HK-2 (cell line): ENCODE measurements at regions not wholly inside any gene's neighbourhood (a gene's known extent, or its start where the extent isn't known, plus 50 kb on each side); places are given as distances from the start of the nearest gene placed in this dataset.
"Not testable (repeated sequence)": the region's sequence is repeated elsewhere in the genome, so short reads cannot be mapped to it uniquely, and the experiment has no call there.

Experiments
- DNase-seq: peaks from one replicate; pipeline ENCODE4 v3.0.0-alpha.2; 2018; ENCODE audit not compliant: unreplicated experiment

DNA sequence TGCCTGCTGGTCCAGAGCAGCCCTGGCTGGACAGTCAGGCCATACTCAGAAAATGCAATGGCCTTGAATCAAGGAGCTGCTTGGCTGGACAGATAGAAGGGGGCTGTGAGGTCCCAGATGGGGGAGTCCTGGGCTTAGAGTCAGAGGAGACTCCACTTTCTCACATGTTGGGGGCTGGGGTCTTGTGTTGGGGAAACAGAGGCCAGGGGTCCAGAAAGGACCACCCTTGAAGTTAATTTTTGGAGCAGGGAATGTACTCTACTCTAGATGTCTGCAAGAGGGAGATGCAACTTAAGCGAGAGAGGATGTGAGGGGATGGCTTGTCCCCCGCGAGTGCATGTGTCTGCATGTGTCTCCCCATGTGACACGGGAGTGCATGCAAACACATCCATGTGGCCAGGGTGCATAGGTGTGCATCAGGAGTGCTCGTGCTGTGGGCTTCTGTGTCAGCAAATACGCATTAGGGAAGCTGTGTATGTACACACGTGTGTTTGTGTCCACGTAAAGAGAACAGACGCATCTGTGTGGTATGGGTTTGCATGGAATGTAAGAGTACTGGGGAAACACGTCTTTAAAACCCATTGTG is 303.2 kb downstream of the MYCN start:
- DNase-seq: no peak

DNA sequence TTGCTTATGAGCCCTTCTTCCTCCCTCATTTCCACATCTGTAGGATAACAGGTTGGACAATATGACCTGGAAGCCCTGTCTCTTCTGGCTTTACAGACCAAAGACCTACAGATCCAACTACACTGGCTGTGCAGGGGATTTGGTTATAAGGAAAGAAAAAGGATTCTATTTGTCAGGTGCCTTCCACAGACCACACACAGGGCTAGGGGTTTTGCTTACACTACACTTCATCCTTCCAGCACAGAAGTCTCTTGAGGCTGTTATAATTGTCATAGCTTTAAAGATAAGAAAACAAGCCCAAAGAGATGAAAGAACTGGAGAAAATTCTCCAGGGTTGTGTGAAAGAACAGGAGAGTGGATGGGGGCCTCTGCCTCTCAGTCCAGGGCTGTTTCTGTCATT is 302.6 kb downstream of the MYCN start:
- no peak for DNase-seq

DNA sequence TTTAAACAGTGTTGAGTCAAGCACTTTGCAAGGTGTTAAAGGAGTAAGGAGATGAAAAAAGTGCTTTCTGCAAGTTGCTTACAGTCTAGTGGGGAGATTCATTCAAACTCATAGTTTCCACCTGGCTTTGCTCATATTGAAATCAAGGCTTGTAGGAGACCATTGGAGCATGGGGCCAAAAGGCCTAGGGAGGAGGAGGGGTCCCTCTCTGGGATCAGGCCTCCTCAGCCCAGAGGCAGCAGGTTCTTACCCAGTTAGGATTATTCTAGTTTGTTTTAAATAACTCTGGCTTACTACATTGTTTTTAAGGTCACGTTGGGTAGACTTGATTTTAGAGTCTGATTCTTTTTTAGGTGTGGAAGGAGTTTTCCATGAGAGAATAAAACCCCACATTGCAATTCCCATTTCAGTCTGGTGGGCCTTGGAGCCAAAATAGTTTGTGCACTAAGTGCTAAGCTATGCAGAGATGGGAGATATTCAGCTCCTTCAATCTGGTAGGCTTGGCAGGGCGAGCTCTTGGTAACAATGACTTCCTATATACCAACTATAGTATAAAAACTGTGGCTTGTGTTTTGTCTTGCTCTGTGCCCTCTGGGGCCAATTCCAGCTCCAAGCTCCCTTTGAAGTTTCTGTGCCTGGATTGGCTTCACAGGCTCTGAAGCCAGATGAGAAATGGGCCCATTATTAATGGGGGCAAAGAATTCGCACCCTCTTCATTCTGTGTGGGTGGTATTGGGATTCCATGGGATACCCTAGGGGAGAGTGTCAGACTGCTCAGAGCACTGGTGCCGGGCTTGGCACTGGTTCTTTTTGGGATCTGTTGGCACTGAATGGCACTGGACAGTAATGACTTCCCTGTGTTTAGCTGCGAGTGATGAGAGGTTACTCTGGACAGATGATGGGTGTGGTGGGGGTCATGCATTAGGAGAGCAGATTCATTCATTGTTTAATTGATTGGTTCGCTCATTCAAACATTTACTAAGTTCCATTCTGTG is 301.1 kb downstream of the MYCN start:
- no peak for DNase-seq

DNA sequence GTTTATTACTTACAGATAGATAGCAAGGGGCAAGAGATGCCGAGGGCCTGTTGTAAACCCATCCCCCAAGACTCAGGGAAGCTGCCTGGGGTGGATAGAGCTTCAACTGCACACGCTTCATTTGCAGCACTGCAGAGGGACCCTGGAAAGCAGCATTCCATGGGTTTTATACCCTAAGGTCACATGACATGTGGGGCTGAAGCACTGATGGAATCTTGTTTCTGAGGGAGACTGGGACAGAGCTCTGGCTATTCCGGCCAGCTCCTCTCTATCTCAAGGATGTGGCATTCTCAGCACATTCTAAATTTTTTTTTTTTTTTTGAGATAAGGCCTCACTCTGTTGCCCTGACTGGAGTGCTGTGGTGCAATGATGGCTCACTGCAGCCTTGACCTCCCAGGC is 300.1 kb downstream of the MYCN start:
- no peak for DNase-seq

DNA sequence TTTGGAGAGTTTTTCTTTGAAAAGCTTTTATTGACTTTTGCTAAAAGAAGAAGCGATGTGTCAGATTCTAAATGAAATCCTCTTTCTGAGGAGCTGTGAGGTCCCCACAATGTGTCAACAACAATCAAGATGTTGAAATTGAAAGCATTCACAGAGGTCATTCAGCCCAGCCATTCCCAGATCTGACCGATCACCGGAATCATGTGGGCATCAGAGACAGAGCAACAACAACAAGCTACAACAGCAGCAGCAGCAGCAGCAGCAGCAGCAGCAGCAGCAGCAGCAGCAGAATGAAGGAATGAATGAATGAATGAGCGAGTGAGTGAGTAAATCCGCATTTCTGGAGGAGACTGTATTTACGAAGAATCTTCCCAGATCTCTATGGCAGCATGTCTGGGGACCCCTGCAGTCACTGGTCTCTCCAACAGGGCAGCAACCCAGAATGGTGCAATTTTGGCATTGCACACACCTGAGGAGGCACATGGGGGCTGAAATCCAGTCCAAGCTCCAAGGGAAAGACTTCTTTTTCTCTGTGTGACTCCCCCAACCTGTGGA is 299.0 kb downstream of the MYCN start:
- DNase-seq: no peak

DNA sequence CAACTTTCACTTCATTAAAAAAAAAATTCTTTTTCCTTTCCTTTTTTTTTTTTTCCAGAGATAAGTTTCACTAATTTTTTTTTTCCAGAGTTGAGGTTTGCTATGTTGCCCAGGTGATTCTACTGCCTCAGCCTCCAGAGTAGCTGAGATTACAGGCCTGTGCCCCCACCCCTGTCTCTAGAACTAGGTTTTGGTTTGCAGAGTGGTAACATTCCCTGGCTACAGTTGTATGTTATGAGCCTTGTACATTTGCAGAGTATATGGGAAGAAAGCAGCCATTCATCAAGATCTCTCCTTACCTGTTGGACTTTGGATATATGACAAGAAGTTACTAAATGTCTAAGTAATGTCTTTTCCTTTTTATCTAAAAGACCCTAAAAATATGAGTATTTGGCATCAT is 298.4 kb downstream of the MYCN start:
- DNase-seq: no peak

DNA sequence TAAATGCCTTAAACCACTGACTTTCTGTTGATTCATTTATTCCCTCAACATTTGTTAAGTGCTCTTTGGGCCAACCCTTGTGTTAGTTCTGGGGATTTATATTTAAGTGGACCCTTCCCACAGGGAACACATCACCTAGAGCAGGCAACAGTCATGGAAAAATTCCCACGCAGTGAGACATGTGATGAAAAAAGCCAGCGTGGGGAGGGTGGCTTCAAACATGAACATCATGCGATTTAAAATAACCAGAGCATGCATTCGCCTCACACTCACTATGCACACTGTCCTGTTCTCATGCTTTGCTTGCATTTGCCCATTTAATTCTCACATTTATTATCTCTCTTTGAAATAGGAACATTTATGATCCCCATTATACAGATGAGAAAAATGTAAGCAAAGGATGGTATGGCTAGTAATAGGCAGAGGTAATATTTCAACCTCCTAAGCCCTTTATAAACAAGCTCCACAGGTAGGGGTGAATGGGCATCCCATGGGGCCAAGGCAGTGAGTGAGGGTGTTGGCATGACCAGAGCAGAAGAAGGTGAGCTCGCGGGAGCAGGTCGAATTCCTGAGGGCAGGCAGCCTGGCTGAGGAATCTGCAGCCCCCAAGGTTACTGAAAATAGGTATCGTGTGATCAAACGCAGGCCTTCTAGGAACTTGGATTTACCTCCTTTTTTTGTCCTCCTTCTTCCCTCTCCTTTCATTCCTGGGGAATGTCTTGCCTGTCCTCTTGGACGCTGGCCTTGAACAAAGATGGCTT is 297.8 kb downstream of the MYCN start:
- no peak for DNase-seq

DNA sequence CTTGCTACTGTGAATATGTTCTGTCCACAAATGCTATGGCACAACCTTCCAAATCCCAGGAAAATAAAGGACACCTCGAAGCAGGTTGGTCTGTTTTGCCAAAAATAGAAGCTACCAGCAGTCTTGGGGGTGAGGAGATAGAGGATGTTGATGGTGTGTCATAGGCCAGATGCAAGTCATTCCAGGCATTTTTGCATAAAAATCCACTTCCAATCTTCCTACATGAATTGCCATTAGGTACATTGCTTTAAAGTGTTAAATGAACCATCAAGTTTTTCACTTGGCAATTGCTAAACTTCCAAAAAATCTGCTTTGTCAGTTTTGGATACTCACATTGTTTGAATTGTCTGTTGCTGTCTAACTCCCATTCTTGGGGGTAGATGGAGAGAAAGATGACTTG is 295.4 kb downstream of the MYCN start:
- no peak for DNase-seq

DNA sequence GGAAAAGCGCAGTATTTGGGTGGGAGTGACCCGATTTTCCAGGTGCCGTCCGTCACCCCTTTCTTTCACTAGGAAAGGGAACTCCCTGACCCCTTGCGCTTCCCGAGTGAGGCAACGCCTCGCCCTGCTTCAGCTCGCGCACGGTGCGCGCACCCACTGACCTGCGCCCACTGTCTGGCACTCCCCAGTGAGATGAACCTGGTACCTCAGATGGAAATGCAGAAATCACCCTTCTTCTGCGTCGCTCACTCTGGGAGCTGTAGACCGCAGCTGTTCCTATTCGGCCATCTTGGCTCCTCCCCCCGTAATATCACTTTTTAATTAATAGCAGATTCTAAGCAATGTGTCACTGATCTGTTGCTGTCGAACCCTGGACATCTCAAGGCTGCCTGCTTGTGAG is 294.9 kb downstream of the MYCN start:
- not testable (repeated sequence) for DNase-seq

DNA sequence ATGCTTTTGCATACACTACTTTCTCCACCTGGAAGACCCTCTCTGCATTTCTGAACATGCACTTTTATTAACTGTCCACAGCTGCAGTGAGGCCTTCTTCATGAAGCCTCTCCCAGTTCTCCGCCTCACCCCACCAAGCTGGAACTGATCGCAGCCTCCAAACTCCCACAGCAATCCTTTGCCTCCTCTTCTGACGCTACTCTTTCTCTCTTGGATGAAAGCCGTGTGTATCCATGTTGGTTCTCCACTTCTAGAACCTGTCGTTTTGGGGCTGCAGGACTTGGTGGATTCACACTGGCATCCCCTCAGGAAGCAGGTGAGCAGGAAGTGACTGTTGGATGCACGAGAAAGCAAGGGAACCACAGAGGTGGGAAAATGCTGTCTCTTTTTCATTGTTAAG is 288.6 kb downstream of the MYCN start:
- DNase-seq: no peak

DNA sequence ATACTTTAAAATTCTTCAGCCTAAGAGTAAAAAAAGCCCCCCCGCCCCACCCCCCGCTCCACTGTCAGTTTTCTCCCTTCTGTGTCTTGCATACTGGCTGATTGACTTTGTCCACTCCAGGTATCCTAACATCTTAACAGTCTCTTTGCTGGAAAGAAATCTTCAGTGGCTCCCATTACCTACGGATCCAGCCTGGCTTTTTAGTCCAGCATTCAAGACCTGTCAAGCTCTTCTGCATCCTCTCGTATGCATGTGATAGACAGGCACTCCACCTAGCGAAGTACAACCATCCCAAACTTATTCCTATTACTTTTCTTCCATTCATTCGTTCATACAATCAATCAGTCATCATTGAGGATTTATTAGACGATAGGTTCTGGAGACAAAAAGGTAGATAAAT is 288.1 kb downstream of the MYCN start:
- DNase-seq: no peak

DNA sequence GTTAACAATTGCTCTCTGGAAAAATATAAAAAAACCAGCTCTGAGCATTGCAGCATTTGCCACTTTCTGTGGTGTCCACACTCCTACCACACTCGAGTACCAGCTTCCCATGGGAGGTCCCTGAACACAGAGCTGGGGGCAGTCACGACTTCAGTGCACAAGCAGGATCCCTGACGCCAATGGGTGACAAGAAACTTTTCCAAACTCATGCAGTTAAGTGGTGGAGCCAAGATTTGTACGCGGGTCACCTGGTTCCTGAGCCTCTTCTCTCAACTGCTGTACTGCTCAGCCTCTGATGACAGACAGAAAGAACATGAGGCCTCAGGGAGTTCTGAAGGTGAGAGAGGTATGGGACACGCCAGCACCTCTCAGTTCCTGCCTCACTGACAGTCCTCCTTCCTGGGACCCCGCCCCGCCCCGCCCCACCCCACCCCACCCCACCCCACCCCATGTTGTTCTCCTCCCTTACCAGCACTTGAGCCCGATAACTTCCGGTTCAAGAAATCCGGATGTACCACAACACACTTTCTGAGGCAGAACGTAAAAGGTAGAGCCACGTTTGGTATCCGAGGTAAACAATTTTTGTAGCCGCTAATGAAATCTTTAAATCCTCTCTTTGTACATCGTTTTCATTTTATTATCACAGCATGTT is 287.6 kb downstream of the MYCN start:
- DNase-seq: no peak

DNA sequence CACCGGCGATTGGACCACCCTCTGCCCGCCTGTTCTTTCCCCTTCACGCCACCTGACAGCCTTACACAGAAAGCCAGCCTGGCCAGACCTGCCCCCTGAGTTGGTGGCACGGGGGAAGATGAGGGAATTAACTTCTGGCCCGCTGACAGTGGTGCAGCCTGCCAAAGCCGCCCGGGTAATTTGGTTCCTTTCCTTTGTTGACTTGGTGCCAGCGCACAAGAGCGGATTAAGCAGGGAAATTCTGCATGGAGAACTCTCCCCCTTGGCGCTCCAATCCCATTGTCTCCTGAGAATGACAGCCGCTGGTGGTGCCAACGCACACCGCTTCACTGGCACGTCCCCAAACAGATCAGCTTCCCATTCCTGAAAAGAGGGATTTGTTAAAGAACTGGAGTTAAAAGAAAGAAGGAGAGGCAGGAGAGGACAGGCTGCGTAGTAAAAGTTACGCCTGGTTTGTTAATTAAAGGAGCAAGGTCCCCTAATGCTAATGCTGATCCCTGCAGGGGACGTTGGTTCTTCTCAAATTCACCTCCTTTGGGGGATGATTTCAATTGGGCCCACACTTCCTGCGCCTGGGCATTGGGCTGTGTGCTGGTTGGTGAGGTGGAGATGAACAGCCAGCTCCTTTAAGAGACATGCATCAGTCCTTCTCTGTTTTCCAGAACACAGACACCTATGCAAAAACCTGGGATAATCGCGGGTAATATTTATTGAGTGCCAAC is 286.8 kb downstream of the MYCN start:
- no peak for DNase-seq

DNA sequence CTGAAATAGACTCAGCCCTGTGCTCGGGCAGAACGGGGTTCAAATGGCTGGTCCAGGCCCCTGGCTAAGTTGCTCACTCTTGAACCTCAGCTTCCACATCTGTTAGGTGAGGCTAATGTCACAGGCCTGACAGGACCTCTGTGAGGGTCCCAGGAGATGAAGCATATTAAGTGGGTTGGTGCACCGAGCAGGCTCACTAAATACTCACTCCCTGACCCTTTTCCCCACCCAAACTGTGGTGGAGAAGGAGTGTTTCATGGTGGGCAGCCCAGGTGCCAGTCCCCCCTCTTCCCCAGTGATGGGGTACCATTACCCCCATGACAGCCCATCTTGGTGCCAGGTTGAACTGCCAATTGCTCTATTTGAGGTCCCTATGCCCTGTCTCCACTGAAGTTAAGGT is 286.0 kb downstream of the MYCN start:
- DNase-seq: no peak

DNA sequence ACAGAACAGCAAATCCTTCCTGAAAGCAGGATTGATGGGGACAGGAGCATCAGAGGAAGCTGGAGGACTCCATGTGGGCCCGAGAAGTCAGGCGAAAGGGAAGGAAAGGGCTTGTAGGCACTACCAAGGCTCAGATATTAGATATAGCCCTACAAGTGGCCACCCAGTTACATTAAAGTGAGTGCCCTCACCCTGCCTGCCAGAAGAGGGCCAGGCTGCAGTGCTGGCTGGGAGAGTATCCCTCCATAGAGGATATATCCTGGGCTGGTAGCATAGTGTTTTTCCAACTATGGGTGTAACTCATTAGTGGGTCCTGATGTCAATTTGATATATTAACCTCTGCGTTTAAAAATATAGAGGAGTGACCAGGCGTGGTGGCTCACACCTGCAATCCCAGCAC is 285.2 kb downstream of the MYCN start:
- DNase-seq: no peak

DNA sequence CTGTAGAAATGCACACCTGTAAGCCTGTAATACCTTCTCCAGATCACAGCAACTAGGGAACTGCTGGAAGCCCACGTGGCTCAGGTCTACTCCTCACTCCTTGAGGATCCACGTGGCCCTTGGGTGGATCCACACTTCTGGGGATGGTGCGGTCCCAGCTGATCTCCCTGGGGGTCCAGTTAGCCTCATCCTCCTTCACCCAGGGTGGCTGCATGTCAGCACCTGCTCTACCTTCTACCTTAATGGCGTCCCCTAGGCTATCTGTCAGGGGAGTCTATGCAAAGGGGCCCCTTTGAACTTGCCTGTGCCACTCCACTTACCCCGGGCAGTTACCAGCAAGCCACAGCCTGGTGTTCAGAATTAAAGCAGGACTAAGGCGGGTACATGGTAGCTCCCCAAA is 284.7 kb downstream of the MYCN start:
- DNase-seq: no peak

DNA sequence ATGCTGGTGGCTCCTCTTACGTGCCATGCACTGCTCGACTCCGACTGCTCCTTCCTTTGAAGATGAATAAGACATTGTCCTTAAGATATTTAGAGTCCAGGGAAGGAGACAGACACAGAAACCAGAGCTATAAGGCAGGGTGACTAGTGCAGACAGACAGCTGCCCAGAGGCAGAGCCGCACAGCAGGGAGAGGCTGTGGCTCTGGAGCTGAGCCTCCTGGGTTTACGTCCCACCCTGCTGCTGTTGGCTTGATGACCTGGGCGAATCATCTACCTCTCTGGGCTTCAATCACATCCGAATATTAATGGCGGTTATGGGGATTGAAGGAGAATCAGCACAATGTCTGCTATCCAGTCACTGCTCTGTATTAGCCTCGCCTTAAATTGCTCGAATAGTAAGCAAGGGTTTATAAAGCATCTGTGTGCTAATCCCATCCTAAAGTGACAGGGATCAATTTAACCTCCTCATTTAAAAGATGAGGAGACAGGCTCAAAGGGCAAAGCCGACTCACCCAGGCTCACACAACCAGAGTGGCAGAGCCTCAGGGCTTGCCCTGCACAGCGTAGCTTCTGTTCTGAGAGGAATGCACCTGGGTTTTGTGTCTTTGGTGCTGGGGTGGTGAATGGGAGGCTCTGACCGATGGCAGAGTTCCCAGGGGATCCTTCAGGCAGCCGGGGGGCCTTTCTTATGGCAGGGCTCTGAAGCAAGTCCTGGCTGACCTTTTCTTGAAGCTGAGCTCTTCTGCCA is 284.1 kb downstream of the MYCN start:
- no peak for DNase-seq

DNA sequence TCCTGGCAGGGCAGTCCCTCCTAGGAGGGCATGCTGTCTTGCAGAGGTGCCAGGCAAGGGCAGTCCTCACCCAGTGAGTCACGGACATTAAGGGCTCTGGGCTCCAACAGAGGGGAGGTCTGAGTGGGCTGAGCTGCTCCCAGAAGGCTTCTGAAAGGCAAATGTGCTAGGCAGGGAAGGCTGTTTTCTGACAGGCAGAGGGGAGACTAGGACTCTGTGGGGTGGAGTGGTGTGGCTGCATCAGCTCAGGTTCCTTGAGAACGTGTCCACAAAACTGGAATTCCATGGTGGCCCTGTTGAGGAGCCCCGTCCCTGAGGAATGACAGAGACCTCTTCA is 283.5 kb downstream of the MYCN start:
- DNase-seq: no peak

DNA sequence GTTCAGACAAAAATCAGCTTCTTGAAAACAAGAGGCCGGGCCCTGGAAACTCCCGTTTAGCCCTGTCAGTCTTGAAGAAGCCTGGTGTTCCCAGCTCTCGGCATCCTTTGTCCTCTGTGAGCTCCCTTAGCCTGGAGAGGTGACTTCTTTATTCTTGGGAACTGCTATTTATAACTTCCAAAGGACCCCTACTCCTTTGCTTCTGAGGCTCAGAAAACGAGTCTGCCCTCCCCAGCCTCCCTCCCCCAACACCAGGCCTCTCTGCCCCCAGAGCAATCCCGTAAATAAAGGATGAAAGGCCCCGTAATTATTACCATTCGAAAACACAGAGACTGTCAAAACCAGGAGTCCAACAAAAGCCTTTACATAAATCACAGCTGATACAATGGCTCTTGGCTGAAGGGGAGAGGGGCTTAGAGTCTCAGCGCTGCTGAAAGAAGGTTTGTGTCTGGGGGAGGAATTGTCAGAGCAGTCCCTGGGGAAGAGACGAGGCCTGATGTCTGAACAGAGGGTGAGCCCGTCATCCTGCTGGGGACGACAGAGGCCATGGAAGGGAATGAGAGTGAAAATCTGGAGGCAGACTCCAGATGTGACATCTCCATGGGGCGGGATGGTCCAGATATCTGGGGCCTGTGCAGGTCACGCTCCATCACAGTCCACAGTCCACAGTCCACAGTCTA is 283.0 kb downstream of the MYCN start:
- DNase-seq: no peak

DNA sequence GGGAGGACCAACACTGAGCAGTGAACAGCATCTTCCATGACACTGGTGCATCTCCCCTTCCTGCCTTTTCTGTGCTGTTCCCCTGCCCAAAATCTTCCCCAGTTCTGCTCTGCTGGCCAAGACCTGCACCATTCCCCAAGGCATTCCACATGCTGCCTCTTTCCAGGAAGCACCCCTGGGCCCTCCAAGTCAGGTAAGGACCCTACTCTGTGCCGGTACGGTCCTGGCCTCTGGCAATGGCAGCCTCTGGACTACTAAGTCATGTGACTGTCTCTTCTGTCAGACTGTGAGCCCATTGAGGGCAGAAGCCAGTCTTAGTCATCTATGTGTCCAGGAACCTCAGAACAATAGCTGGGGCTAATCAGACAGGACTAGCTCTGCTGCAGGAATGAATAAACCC is 282.0 kb downstream of the MYCN start:
- no peak for DNase-seq
